ENCODE measurements at regions not wholly inside any gene's neighbourhood (a gene's known extent, or its start where the extent isn't known, plus 50 kb on each side); places are given as distances from the start of the nearest gene placed in this dataset.

GRCh38 chr5:58362135-58362534 is 97.8 kb downstream of the PLK2 start:
- TF ChIP-seq, protein P1, sequence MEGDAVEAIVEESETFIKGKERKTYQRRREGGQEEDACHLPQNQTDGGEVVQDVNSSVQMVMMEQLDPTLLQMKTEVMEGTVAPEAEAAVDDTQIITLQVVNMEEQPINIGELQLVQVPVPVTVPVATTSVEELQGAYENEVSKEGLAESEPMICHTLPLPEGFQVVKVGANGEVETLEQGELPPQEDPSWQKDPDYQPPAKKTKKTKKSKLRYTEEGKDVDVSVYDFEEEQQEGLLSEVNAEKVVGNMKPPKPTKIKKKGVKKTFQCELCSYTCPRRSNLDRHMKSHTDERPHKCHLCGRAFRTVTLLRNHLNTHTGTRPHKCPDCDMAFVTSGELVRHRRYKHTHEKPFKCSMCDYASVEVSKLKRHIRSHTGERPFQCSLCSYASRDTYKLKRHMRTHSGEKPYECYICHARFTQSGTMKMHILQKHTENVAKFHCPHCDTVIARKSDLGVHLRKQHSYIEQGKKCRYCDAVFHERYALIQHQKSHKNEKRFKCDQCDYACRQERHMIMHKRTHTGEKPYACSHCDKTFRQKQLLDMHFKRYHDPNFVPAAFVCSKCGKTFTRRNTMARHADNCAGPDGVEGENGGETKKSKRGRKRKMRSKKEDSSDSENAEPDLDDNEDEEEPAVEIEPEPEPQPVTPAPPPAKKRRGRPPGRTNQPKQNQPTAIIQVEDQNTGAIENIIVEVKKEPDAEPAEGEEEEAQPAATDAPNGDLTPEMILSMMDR (IDR thresholded peaks at IDR 0.05), result no peak
- TF ChIP-seq POLR2AphosphoS5 (IDR thresholded peaks at IDR 0.05; ENCODE audit: low read depth, low read length), result no peak

Measured in Panc1 (cell line).